Hepatocyte (in vitro differentiated cells): ENCODE measurements at regions not wholly inside any gene's neighbourhood (a gene's known extent, or its start where the extent isn't known, plus 50 kb on each side); places are given as distances from the start of the nearest gene placed in this dataset.
"Not testable (repeated sequence)": the region's sequence is repeated elsewhere in the genome, so short reads cannot be mapped to it uniquely, and the experiment has no call there.

Experiments
- EZH2 ChIP-seq: fragments of 200-600 bp; sonication (generic); IDR thresholded peaks from 2 replicates; pipeline ENCODE4 v1.6.1; 2016; ENCODE audit warnings: antibody characterized with exemption, mild to moderate bottlenecking, borderline replicate concordance
- EZH2phosphoT487 ChIP-seq: fragments of 200-600 bp; sonication (generic); IDR thresholded peaks from one replicate; pipeline ENCODE4 v1.6.1; 2018; ENCODE audit warnings: antibody characterized with exemption, mild to moderate bottlenecking, low read depth, moderate library complexity; ENCODE audit not compliant: unreplicated experiment, severe bottlenecking
- TF ChIP-seq, protein P1 (sequence below): fragments of 200-600 bp; sonication (generic); IDR thresholded peaks from 2 replicates; pipeline ENCODE4 v1.5.1; 2016; ENCODE audit warnings: antibody characterized with exemption, mild to moderate bottlenecking; ENCODE audit not compliant: poor library complexity

DNA sequence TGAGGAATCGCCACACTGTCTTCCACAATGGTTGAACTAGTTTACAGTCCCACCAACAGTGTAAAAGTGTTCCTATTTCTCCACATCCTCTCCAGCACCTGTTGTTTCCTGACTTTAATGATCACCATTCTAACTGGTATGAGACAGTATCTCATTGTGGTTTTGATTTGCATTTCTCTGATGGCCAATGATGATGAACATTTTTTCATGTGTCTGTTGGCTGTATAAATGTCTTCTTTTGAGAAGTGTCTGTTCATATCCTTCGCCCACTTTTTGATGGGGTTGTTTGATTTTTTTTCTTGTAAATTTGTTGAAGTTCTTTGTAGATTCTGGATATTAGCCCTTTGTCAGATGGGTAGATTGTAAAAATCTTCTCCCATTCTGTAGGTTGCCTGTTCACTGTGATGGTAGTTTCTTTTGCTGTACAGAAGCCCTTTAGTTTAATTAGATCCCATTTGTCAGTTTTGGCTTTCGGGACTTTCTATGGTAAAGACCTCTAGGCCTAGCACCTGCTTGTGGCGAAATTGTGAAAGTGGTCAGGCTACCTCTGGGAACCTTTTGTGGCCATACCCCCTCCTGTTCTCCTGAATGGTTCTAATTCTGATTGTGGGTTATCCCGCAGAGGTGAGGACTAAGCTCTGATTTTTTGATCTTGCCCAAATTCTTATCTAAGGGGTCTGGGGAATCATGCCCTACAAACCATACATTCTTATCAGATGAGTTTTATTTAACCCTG is 99.9 kb upstream of the RNU6-1 start:
- TF ChIP-seq, protein P1, sequence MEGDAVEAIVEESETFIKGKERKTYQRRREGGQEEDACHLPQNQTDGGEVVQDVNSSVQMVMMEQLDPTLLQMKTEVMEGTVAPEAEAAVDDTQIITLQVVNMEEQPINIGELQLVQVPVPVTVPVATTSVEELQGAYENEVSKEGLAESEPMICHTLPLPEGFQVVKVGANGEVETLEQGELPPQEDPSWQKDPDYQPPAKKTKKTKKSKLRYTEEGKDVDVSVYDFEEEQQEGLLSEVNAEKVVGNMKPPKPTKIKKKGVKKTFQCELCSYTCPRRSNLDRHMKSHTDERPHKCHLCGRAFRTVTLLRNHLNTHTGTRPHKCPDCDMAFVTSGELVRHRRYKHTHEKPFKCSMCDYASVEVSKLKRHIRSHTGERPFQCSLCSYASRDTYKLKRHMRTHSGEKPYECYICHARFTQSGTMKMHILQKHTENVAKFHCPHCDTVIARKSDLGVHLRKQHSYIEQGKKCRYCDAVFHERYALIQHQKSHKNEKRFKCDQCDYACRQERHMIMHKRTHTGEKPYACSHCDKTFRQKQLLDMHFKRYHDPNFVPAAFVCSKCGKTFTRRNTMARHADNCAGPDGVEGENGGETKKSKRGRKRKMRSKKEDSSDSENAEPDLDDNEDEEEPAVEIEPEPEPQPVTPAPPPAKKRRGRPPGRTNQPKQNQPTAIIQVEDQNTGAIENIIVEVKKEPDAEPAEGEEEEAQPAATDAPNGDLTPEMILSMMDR = not testable (repeated sequence)
- not testable (repeated sequence) for TF ChIP-seq EZH2phosphoT487, EZH2
